ENCODE measurements at regions not wholly inside any gene's neighbourhood (a gene's known extent, or its start where the extent isn't known, plus 50 kb on each side); places are given as distances from the start of the nearest gene placed in this dataset.

DNA sequence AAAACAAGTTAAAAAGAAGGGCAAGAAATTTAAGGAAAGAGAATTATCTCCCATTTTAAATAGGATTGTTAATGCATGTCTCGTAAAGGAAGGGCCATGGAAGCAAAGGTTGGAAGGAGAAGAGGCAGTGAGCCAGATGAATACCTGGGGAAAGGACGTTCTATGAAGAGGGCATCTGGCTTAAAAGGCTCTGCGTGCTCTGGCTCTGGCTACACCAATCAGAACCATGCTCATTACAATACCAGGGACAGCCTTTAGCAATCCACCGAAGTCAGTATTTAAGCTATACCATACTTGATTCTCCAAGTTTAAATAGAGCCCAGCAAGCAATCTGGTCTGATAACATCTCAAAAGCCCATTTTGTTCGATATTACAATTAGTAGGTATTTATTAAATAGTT is 58.5 kb upstream of the C1orf87 start:
- TF ChIP-seq CREM (CRISPR knock-in tag; IDR thresholded peaks at IDR 0.05) (no peak), IRF2 (CRISPR knock-in tag; IDR thresholded peaks at IDR 0.05; ENCODE audit: borderline replicate concordance, low read depth) (no peak), ELF4 (CRISPR knock-in tag; IDR thresholded peaks at IDR 0.05; ENCODE audit: low read depth) (no peak), FOXK1 (CRISPR knock-in tag; IDR thresholded peaks at IDR 0.05) (no peak), MXD4 (CRISPR knock-in tag; IDR thresholded peaks at IDR 0.05; ENCODE audit: borderline replicate concordance) (no peak), NR2C2 (CRISPR knock-in tag; IDR thresholded peaks at IDR 0.05) (no peak), SP1 (CRISPR knock-in tag; conservative IDR thresholded peaks at IDR 0.05) (no peak), CBFB (CRISPR knock-in tag; IDR thresholded peaks at IDR 0.05; ENCODE audit: low read depth) (no peak)
- TF ChIP-seq, protein P1, sequence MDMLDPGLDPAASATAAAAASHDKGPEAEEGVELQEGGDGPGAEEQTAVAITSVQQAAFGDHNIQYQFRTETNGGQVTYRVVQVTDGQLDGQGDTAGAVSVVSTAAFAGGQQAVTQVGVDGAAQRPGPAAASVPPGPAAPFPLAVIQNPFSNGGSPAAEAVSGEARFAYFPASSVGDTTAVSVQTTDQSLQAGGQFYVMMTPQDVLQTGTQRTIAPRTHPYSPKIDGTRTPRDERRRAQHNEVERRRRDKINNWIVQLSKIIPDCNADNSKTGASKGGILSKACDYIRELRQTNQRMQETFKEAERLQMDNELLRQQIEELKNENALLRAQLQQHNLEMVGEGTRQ (CRISPR knock-in tag; IDR thresholded peaks at IDR 0.05) = no peak
- TF ChIP-seq, protein P2, sequence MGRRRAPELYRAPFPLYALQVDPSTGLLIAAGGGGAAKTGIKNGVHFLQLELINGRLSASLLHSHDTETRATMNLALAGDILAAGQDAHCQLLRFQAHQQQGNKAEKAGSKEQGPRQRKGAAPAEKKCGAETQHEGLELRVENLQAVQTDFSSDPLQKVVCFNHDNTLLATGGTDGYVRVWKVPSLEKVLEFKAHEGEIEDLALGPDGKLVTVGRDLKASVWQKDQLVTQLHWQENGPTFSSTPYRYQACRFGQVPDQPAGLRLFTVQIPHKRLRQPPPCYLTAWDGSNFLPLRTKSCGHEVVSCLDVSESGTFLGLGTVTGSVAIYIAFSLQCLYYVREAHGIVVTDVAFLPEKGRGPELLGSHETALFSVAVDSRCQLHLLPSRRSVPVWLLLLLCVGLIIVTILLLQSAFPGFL (CRISPR knock-in tag; IDR thresholded peaks at IDR 0.05; ENCODE audit: borderline replicate concordance) = no peak
- TF ChIP-seq, protein P3, sequence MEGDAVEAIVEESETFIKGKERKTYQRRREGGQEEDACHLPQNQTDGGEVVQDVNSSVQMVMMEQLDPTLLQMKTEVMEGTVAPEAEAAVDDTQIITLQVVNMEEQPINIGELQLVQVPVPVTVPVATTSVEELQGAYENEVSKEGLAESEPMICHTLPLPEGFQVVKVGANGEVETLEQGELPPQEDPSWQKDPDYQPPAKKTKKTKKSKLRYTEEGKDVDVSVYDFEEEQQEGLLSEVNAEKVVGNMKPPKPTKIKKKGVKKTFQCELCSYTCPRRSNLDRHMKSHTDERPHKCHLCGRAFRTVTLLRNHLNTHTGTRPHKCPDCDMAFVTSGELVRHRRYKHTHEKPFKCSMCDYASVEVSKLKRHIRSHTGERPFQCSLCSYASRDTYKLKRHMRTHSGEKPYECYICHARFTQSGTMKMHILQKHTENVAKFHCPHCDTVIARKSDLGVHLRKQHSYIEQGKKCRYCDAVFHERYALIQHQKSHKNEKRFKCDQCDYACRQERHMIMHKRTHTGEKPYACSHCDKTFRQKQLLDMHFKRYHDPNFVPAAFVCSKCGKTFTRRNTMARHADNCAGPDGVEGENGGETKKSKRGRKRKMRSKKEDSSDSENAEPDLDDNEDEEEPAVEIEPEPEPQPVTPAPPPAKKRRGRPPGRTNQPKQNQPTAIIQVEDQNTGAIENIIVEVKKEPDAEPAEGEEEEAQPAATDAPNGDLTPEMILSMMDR (IDR thresholded peaks at IDR 0.05) = no peak
